Prostate gland (tissue), 2 donors: ENCODE measurements at regions not wholly inside any gene's neighbourhood (a gene's known extent, or its start where the extent isn't known, plus 50 kb on each side); places are given as distances from the start of the nearest gene placed in this dataset.

Experiments
- DNase-seq: peaks from one replicate; pipeline ENCODE4 v3.0.0-alpha.2; 2019; ENCODE audit warnings: low spot score
- H3K27ac ChIP-seq, 2 donors: fragments of 200-600 bp; sonication (generic); 2 replicates each; pipeline ENCODE4 v1.5.1; 2017 to 2019
- H3K27me3 ChIP-seq: fragments of 200-600 bp; sonication (generic); replicated peaks from 2 replicates; pipeline ENCODE4 v1.5.1; 2019; ENCODE audit not compliant: insufficient read depth
- H3K36me3 ChIP-seq, 2 donors: fragments of 200-600 bp; sonication (generic); 1 replicate in 1 of 2; 2 replicates in 1 of 2; pipeline versions ENCODE4 v1.5.1 to v1.8.1; 2017 to 2019
- H3K4me1 ChIP-seq: fragments of 200-600 bp; sonication (generic); replicated peaks from 2 replicates; pipeline ENCODE4 v1.5.1; 2019
- H3K4me3 ChIP-seq, 2 donors: fragments of 200-600 bp; sonication (generic); 2 replicates each; pipeline ENCODE4 v1.5.1; 2017 to 2019
- H3K9me3 ChIP-seq: fragments of 200-600 bp; sonication (generic); 2 replicates; pipeline ENCODE4 v1.5.1; 2017
- CTCF ChIP-seq, 4 experiments: fragments of 200-600 bp in 2 of 4; fragments of 450-650 bp in 2 of 4; sonication (generic) in 2 of 4; IDR thresholded peaks; 1 replicate in 3 of 4; 2 replicates in 1 of 4; pipeline ENCODE4 v1.5.1; 2016 to 2019; ENCODE audit warnings: antibody characterized with exemption in 4 of 4, mild to moderate bottlenecking in 2 of 4, moderate library complexity in 2 of 4
- POLR2A ChIP-seq: fragments of 450-650 bp; IDR thresholded peaks from one replicate; pipeline ENCODE4 v1.6.1; 2016; ENCODE audit warnings: antibody characterized with exemption, mild to moderate bottlenecking
- POLR2AphosphoS5 ChIP-seq: sonication (generic); formaldehyde crosslinking; IDR thresholded peaks from one replicate; pipeline ENCODE4 v1.6.1; 2017; ENCODE audit warnings: antibody characterized with exemption
- WGBS: methylation state at CpG from one replicate; pipeline ENCODE4 v1.1.5; 2018; 5-methylcytosine and 5-hydroxymethylcytosine counted together
- intact Hi-C: fragments of 100-400 bp; cut with DNase I; formaldehyde crosslinking; loops from one replicate; pipeline ENCODE4 v1.14.2; 2022

- no peak overlapping the region for H3K4me3 ChIP-seq
- no peaks in the 10 kb centered on the region for H3K36me3 ChIP-seq
- TF ChIP-seq POLR2A (no peak), POLR2AphosphoS5 (no peak), CTCF (IDR thresholded peaks at IDR 0.05) (no peak)
- H3K27ac ChIP-seq, result no peak overlapping the region
- intact Hi-C loops, result no loop called here
- no peaks in the 10 kb centered on the region for H3K4me1 ChIP-seq
- H3K9me3 ChIP-seq, result no peaks in the 10 kb centered on the region
- no peak for DNase-seq
- H3K27me3 ChIP-seq, result no peaks in the 10 kb centered on the region
These were observed 504.3 kb upstream of the GBE1 start for GRCh38 chr3:82265747-82266146.

GRCh38 chr3:82262193-82262592 is 500.7 kb upstream of the GBE1 start:
- Histone ChIP-seq H3K36me3 (no peaks in the 10 kb centered on the region), H3K4me3 (no peak overlapping the region), H3K27me3 (no peaks in the 10 kb centered on the region), H3K27ac (no peak overlapping the region), H3K4me1 (no peaks in the 10 kb centered on the region), H3K9me3 (no peaks in the 10 kb centered on the region)
- WGBS, result 62% methylated on average over 1 of the region's 1 CpG
- no peak for DNase-seq
- intact Hi-C loops, result no loop called here
- TF ChIP-seq POLR2A (no peak), POLR2AphosphoS5 (no peak), CTCF (IDR thresholded peaks at IDR 0.05) (no peak)

- no peak for TF ChIP-seq CTCF (IDR thresholded peaks at IDR 0.05)
- no peak for TF ChIP-seq POLR2AphosphoS5
- no peak for TF ChIP-seq POLR2A
- intact Hi-C loops, result no loop called here
- Histone ChIP-seq H3K36me3 (no peaks in the 10 kb centered on the region), H3K4me3 (no peak overlapping the region), H3K4me1 (no peaks in the 10 kb centered on the region), H3K9me3 (no peaks in the 10 kb centered on the region), H3K27ac (no peak overlapping the region), H3K27me3 (no peaks in the 10 kb centered on the region)
- no peak for DNase-seq
These were observed 500.2 kb upstream of the GBE1 start for GRCh38 chr3:82261637-82262036.

- TF ChIP-seq CTCF (IDR thresholded peaks at IDR 0.05) (no peak), POLR2AphosphoS5 (no peak), POLR2A (no peak)
- DNase-seq, result no peak
- H3K4me3 ChIP-seq, result no peak overlapping the region
- no peaks in the 10 kb centered on the region for H3K27me3 ChIP-seq
- no peaks in the 10 kb centered on the region for H3K9me3 ChIP-seq
- no peaks in the 10 kb centered on the region for H3K36me3 ChIP-seq
- H3K27ac ChIP-seq, result no peak overlapping the region
- intact Hi-C loops, result no loop called here
- no peaks in the 10 kb centered on the region for H3K4me1 ChIP-seq
- 40% methylated on average over 1 of the region's 1 CpG for WGBS
These were observed 499.6 kb upstream of the GBE1 start for GRCh38 chr3:82261013-82261412.

- Histone ChIP-seq H3K9me3 (no peaks in the 10 kb centered on the region), H3K4me3 (no peak overlapping the region), H3K27me3 (no peaks in the 10 kb centered on the region), H3K27ac (no peak overlapping the region), H3K4me1 (no peaks in the 10 kb centered on the region), H3K36me3 (no peaks in the 10 kb centered on the region)
- 98% methylated on average over 4 of the region's 4 CpGs for WGBS
- intact Hi-C loops, result no loop called here
- no peak for DNase-seq
- no peak for TF ChIP-seq POLR2AphosphoS5
- no peak for TF ChIP-seq CTCF (IDR thresholded peaks at IDR 0.05)
- no peak for TF ChIP-seq POLR2A
These were observed 498.5 kb upstream of the GBE1 start for GRCh38 chr3:82259994-82260393.
